HepG2 (cell line): ENCODE measurements at regions not wholly inside any gene's neighbourhood (a gene's known extent, or its start where the extent isn't known, plus 50 kb on each side); places are given as distances from the start of the nearest gene placed in this dataset.

ENCODE experiments used
- FOSL1 ChIP-seq: sonication (generic); formaldehyde crosslinking; IDR thresholded peaks from 2 replicates; pipeline ENCODE4 v1.9.0; 2021; ENCODE audit warnings: missing genetic modification reagents, borderline replicate concordance
- MAFK ChIP-seq, 2 experiments: IDR thresholded peaks in 1 of 2; conservative IDR thresholded peaks in 1 of 2; 2 replicates each; pipeline ENCODE4 v1.6.1; 2011; ENCODE audit warnings: improper control_type of control experiment in 2 of 2, low read length in 2 of 2
- TAF15 ChIP-seq: fragments of 200-400 bp; formaldehyde crosslinking; IDR thresholded peaks from one replicate; pipeline ENCODE4 v1.6.1; 2018; ENCODE audit warnings: mild to moderate bottlenecking, low read depth, low read length; ENCODE audit not compliant: poor library complexity, severe bottlenecking
- YY1 ChIP-seq: IDR thresholded peaks from 2 replicates; pipeline ENCODE4 v1.6.1; 2011; ENCODE audit warnings: low read length, low read depth, moderate library complexity, mild to moderate bottlenecking; ENCODE audit not compliant: insufficient read depth, insufficient replicate concordance
- ZFP36 ChIP-seq: fragments of 150-350 bp; IDR thresholded peaks from 2 replicates; pipeline ENCODE4 v1.6.1; 2018; ENCODE audit warnings: borderline replicate concordance, low read length, low read depth; ENCODE audit not compliant: partially characterized antibody
- ZNF12 ChIP-seq: sonication (generic); formaldehyde crosslinking; IDR thresholded peaks from 2 replicates; pipeline ENCODE4 v1.5.0; 2020; ENCODE audit warnings: missing genetic modification reagents
- ZNF580 ChIP-seq: IDR thresholded peaks from 2 replicates; pipeline ENCODE4 v1.6.1; 2016; ENCODE audit warnings: low read depth, borderline replicate concordance
- ZNF605 ChIP-seq: sonication (generic); formaldehyde crosslinking; IDR thresholded peaks from 2 replicates; pipeline ENCODE4 v1.8.0; 2022; ENCODE audit warnings: mild to moderate bottlenecking, missing genetic modification reagents
- TF ChIP-seq, protein P1 (sequence below): sonication (generic); formaldehyde crosslinking; IDR thresholded peaks from 2 replicates; pipeline ENCODE4 v1.8.0; 2022; ENCODE audit warnings: mild to moderate bottlenecking, missing genetic modification reagents, borderline replicate concordance
- TF ChIP-seq, protein P2 (sequence below): sonication (generic); formaldehyde crosslinking; IDR thresholded peaks from 2 replicates; pipeline ENCODE4 v1.4.0; 2020; ENCODE audit warnings: missing genetic modification reagents

GRCh38 chr2:2843969-2844548, 513.0 kb upstream of the MYT1L start:
- TF ChIP-seq ZNF12 (no peak), MAFK (conservative IDR thresholded peaks at IDR 0.05 in 1 of 2, IDR thresholded peaks at IDR 0.05 in 1 of 2; ENCODE audit: low read length in 2 of 2) (no peak), ZNF580 (CRISPR knock-in tag) (no peak), TAF15 (no peak), ZFP36 (no peak), ZNF605 (CRISPR knock-in tag) (no peak), FOSL1 (CRISPR knock-in tag) (no peak), YY1 (no peak)
- TF ChIP-seq, protein P1, sequence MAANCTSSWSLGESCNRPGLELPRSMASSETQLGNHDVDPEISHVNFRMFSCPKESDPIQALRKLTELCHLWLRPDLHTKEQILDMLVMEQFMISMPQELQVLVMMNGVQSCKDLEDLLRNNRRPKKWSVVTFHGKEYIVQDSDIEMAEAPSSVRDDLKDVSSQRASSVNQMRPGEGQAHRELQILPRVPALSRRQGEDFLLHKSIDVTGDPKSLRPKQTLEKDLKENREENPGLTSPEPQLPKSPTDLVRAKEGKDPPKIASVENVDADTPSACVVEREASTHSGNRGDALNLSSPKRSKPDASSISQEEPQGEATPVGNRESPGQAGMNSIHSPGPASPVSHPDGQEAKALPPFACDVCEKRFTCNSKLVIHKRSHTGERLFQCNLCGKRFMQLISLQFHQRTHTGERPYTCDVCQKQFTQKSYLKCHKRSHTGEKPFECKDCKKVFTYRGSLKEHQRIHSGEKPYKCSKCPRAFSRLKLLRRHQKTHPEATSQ (CRISPR knock-in tag), result no peak
- TF ChIP-seq, protein P2, sequence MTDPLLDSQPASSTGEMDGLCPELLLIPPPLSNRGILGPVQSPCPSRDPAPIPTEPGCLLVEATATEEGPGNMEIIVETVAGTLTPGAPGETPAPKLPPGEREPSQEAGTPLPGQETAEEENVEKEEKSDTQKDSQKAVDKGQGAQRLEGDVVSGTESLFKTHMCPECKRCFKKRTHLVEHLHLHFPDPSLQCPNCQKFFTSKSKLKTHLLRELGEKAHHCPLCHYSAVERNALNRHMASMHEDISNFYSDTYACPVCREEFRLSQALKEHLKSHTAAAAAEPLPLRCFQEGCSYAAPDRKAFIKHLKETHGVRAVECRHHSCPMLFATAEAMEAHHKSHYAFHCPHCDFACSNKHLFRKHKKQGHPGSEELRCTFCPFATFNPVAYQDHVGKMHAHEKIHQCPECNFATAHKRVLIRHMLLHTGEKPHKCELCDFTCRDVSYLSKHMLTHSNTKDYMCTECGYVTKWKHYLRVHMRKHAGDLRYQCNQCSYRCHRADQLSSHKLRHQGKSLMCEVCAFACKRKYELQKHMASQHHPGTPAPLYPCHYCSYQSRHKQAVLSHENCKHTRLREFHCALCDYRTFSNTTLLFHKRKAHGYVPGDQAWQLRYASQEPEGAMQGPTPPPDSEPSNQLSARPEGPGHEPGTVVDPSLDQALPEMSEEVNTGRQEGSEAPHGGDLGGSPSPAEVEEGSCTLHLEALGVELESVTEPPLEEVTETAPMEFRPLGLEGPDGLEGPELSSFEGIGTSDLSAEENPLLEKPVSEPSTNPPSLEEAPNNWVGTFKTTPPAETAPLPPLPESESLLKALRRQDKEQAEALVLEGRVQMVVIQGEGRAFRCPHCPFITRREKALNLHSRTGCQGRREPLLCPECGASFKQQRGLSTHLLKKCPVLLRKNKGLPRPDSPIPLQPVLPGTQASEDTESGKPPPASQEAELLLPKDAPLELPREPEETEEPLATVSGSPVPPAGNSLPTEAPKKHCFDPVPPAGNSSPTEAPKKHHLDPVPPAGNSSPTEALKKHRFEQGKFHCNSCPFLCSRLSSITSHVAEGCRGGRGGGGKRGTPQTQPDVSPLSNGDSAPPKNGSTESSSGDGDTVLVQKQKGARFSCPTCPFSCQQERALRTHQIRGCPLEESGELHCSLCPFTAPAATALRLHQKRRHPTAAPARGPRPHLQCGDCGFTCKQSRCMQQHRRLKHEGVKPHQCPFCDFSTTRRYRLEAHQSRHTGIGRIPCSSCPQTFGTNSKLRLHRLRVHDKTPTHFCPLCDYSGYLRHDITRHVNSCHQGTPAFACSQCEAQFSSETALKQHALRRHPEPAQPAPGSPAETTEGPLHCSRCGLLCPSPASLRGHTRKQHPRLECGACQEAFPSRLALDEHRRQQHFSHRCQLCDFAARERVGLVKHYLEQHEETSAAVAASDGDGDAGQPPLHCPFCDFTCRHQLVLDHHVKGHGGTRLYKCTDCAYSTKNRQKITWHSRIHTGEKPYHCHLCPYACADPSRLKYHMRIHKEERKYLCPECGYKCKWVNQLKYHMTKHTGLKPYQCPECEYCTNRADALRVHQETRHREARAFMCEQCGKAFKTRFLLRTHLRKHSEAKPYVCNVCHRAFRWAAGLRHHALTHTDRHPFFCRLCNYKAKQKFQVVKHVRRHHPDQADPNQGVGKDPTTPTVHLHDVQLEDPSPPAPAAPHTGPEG (CRISPR knock-in tag), result no peak
